ENCODE measurements at regions not wholly inside any gene's neighbourhood (a gene's known extent, or its start where the extent isn't known, plus 50 kb on each side); places are given as distances from the start of the nearest gene placed in this dataset.

GRCh38 chr5:110055302-110055701, 365.6 kb downstream of the MAN2A1 start:
- intact Hi-C loops (cut with micrococcal nuclease; ENCODE audit: unreplicated experiment) (no loop called here), in situ Hi-C loops (cut with HindIII; ENCODE audit: low pct_unique_long_range_greater_than_20kb, low sequenced_read_pairs) (no loop called here)
- DNase-seq (ENCODE audit: low read depth, low spot score) (no peak), ATAC-seq (no peak)
- H3K4me3 ChIP-seq (ENCODE audit: low read depth in 2 of 2, low read length in 2 of 2) = no peak overlapping the region
- no peak for TF ChIP-seq SIN3A (IDR thresholded peaks at IDR 0.05; ENCODE audit: borderline replicate concordance, insufficient read depth, low read depth, low read length)
- TF ChIP-seq TCF7L2 (IDR thresholded peaks at IDR 0.05; ENCODE audit: low read depth, low read length) = no peak
- no peak for TF ChIP-seq CTCF (IDR thresholded peaks at IDR 0.05)
- TF ChIP-seq POLR2AphosphoS5 (IDR thresholded peaks at IDR 0.05; ENCODE audit: low read depth, low read length) = no peak
- no peak for TF ChIP-seq REST (IDR thresholded peaks at IDR 0.05; ENCODE audit: insufficient read depth in 1 of 2, low read depth in 2 of 2, low read length in 1 of 2)
- H3K9me3 ChIP-seq (ENCODE audit: control insufficient read depth, insufficient read depth, low read depth, low read length) = no peaks in the 10 kb centered on the region
- H3K36me3 ChIP-seq (ENCODE audit: control insufficient read depth, insufficient read depth, low read length) = no peaks in the 10 kb centered on the region
- ChIA-PET POLR2A (no interaction called here), CTCF (no interaction called here)
- no peak overlapping the region for H3K27ac ChIP-seq (ENCODE audit: low read length)
- BruUV-seq (replicated peaks) = no TSS peak
- H3K27me3 ChIP-seq (ENCODE audit: control insufficient read depth, insufficient read depth, low read length) = no peaks in the 10 kb centered on the region
- H3K4me1 ChIP-seq (ENCODE audit: control insufficient read depth, insufficient read depth, low read length) = no peaks in the 10 kb centered on the region

- in situ Hi-C loops (cut with HindIII; ENCODE audit: low pct_unique_long_range_greater_than_20kb, low sequenced_read_pairs) (no loop called here), intact Hi-C loops (cut with micrococcal nuclease; ENCODE audit: unreplicated experiment) (no loop called here)
- Histone ChIP-seq H3K27me3 (ENCODE audit: control insufficient read depth, insufficient read depth, low read length) (no peaks in the 10 kb centered on the region), H3K4me3 (ENCODE audit: low read depth in 2 of 2, low read length in 2 of 2) (no peak overlapping the region), H3K9me3 (ENCODE audit: control insufficient read depth, insufficient read depth, low read depth, low read length) (no peaks in the 10 kb centered on the region), H3K36me3 (ENCODE audit: control insufficient read depth, insufficient read depth, low read length) (no peaks in the 10 kb centered on the region), H3K27ac (ENCODE audit: low read length) (no peak overlapping the region), H3K4me1 (ENCODE audit: control insufficient read depth, insufficient read depth, low read length) (no peaks in the 10 kb centered on the region)
- no TSS peak for BruUV-seq (replicated peaks)
- ChIA-PET POLR2A (no interaction called here), CTCF (no interaction called here)
- ATAC-seq = no peak
- TF ChIP-seq CTCF (IDR thresholded peaks at IDR 0.05) (no peak), POLR2AphosphoS5 (IDR thresholded peaks at IDR 0.05; ENCODE audit: low read depth, low read length) (no peak), REST (IDR thresholded peaks at IDR 0.05; ENCODE audit: insufficient read depth in 1 of 2, low read depth in 2 of 2, low read length in 1 of 2) (no peak), TCF7L2 (IDR thresholded peaks at IDR 0.05; ENCODE audit: low read depth, low read length) (no peak), SIN3A (IDR thresholded peaks at IDR 0.05; ENCODE audit: borderline replicate concordance, insufficient read depth, low read depth, low read length) (no peak)
- DNase-seq (ENCODE audit: low read depth, low spot score) = no peak
Observed at GRCh38 chr5:110056580-110057114, 366.9 kb downstream of the MAN2A1 start.

All from Panc1 (cell line).